Hippocampal formation (tissue), 2 donors: ENCODE measurements at regions not wholly inside any gene's neighbourhood (a gene's known extent, or its start where the extent isn't known, plus 50 kb on each side); places are given as distances from the start of the nearest gene placed in this dataset.

Experiments
- DNase-seq, 2 donors: peaks; one replicate each; lab custom pipeline; 2025; lab: John Stamatoyannopoulos, UW

- DNase-seq: no peak
Measured at GRCh38 chr9:134502266-134502791, 139.3 kb upstream of the COL5A1 start.

GRCh38 chr9:134502809-134503211 is 138.8 kb upstream of the COL5A1 start:
- no peak for DNase-seq

- no peak for DNase-seq
Measured at GRCh38 chr9:134503301-134504105, 138.1 kb upstream of the COL5A1 start.

- DNase-seq: no peak
Measured at GRCh38 chr9:134504106-134504385, 137.6 kb upstream of the COL5A1 start.

- no peak for DNase-seq
Measured at GRCh38 chr9:134505032-134505431, 136.6 kb upstream of the COL5A1 start.

- DNase-seq: no peak
Measured at GRCh38 chr9:134509281-134509680, 132.3 kb upstream of the COL5A1 start.

GRCh38 chr9:134509817-134510216 is 131.8 kb upstream of the COL5A1 start:
- no peak for DNase-seq

- DNase-seq: no peak
Measured at GRCh38 chr9:134514503-134514902, 127.1 kb upstream of the COL5A1 start.

GRCh38 chr9:134515026-134515821 is 126.4 kb upstream of the COL5A1 start:
- DNase-seq: no peak

- DNase-seq: no peak
Measured at GRCh38 chr9:134516464-134516863, 125.1 kb upstream of the COL5A1 start.

- DNase-seq: no peak
Measured at GRCh38 chr9:134517069-134517680, 124.4 kb upstream of the COL5A1 start.

GRCh38 chr9:134518004-134518606 is 123.5 kb upstream of the COL5A1 start:
- no peak for DNase-seq

- no peak for DNase-seq
Measured at GRCh38 chr9:134519375-134520070, 122.1 kb upstream of the COL5A1 start.

- no peak for DNase-seq
Measured at GRCh38 chr9:134521817-134522501, 119.6 kb upstream of the COL5A1 start.

- DNase-seq: no peak
Measured at GRCh38 chr9:134522502-134522848, 119.1 kb upstream of the COL5A1 start.

GRCh38 chr9:134522976-134523375 is 118.6 kb upstream of the COL5A1 start:
- DNase-seq: no peak

- DNase-seq: no peak
Measured at GRCh38 chr9:134525070-134525815, 116.4 kb upstream of the COL5A1 start.

- no peak for DNase-seq
Measured at GRCh38 chr9:134525841-134526583, 115.6 kb upstream of the COL5A1 start.

- no peak for DNase-seq
Measured at GRCh38 chr9:134526584-134527477, 114.8 kb upstream of the COL5A1 start.
